Right lobe of liver (tissue), 6 donors: ENCODE measurements at regions not wholly inside any gene's neighbourhood (a gene's known extent, or its start where the extent isn't known, plus 50 kb on each side); places are given as distances from the start of the nearest gene placed in this dataset.

Source experiments
- ATAC-seq, 4 donors: fragments of 200-7000 bp; cut with Tn5 transposase; one replicate each; pipeline ENCODE4 v1.9.1; 2020; ENCODE audit warnings: mild to moderate bottlenecking in 4 of 4, moderate library complexity in 4 of 4
- DNase-seq, 3 donors: peaks; one replicate each; pipeline ENCODE4 v3.0.0-alpha.2; 2020
- H3K27ac ChIP-seq, 3 donors: fragments of 200-600 bp; one replicate each; pipeline ENCODE4 v1.8.0; 2022
- H3K27me3 ChIP-seq, 2 donors: fragments of 200-600 bp; one replicate each; pipeline ENCODE4 v1.8.0; 2022
- H3K36me3 ChIP-seq, 4 donors: fragments of 200-600 bp; sonication (generic) in 1 of 4; one replicate each; pipeline versions ENCODE4 v1.5.1 to v1.8.0; 2017 to 2022; ENCODE audit warnings: control low read depth in 1 of 4
- H3K4me1 ChIP-seq, 4 donors: fragments of 200-600 bp; sonication (generic) in 1 of 4; one replicate each; pipeline versions ENCODE4 v1.5.1 to v1.8.0; 2017 to 2022; ENCODE audit warnings: control low read depth in 1 of 4
- H3K4me3 ChIP-seq, 3 donors: fragments of 200-600 bp; one replicate each; pipeline ENCODE4 v1.8.0; 2022
- H3K9me3 ChIP-seq, 4 donors: fragments of 200-600 bp; sonication (generic) in 1 of 4; one replicate each; pipeline versions ENCODE4 v1.5.1 to v1.8.0; 2017 to 2022; ENCODE audit warnings: control low read depth in 1 of 4
- CTCF ChIP-seq, 4 donors: fragments of 200-600 bp in 3 of 4; fragments of 450-650 bp in 1 of 4; IDR thresholded peaks; one replicate each; pipeline versions ENCODE4 v1.5.1 to v1.8.0; 2016 to 2022; ENCODE audit warnings: antibody characterized with exemption in 4 of 4, mild to moderate bottlenecking in 2 of 4
- POLR2A ChIP-seq: fragments of 450-650 bp; IDR thresholded peaks from one replicate; pipeline ENCODE4 v1.6.1; 2017; ENCODE audit warnings: antibody characterized with exemption, mild to moderate bottlenecking
- WGBS: methylation state at CpG from one replicate; pipeline ENCODE4 v1.1.6; 2018; ENCODE audit warnings: low coverage, low lambda C conversion rate; ENCODE audit not compliant: insufficient coverage; ENCODE audit errors: missing lambda C conversion rate; 5-methylcytosine and 5-hydroxymethylcytosine counted together
- intact Hi-C, 2 donors: fragments of 100-400 bp; cut with DNase I; formaldehyde crosslinking; loops; one replicate each; pipeline versions ENCODE4 v1.11.2 to v1.14.1; 2022
- donor health status: DM: no; HTN: yes; CAD: no.
- donor health status: DM: no; HTN: no; CAD: no.
- donor health status: DM: no; HTN: no; CAD: no.
- donor health status: DM: no; HTN: yes; CAD: no.
- donor health status: DM: no; HTN: yes; CAD: no.

DNA sequence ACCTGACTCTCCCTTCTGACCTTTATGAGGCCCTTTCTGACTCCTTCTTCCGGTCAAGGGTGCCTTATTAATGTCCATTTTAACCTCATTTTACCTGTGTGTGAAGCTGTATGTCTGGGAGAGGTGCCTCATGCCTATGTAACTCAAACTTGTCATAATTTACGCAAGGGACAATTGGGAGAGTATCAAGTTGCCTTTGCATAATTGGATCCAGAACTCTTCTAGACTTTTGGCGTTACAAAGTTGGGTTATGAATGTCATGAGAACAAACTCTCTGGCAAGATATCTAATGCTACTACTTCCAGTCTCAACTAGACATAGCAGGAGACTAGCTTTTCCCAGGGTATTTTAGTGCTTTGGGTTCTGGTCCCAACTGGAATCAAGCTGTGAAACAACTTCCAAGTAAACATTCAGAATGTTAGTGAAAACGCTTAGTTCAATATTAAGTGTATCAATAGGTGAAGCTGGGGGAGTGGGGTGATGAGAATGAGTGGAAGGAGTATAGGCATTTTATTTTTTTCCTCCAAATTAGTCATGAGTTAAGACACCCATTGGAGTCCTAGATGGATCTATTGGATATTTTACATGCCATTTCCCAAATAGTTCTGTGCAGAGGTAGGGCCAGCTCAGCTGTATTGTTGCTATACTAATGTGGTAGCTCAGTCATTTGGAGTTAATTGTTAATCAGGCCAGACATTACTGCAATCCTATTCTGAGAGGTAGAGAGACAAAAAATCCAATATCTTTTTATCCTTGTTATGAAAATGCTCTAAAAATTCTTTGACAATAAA lies 159.9 kb downstream of the TFAP2B start:
- DNase-seq: no peak
- intact Hi-C loops: no loop called here
- no peaks in the 10 kb centered on the region for H3K4me1 ChIP-seq
- WGBS: 61% methylated on average over 4 of the region's 4 CpGs
- no peak for TF ChIP-seq POLR2A
- TF ChIP-seq CTCF (IDR thresholded peaks at IDR 0.05): no peak
- no peaks in the 10 kb centered on the region for H3K9me3 ChIP-seq
- no peaks in the 10 kb centered on the region for H3K27me3 ChIP-seq
- H3K36me3 ChIP-seq: no peaks in the 10 kb centered on the region
- ATAC-seq: no peak
- H3K4me3 ChIP-seq: no peak overlapping the region
- no peak overlapping the region for H3K27ac ChIP-seq

- Histone ChIP-seq H3K4me3 (no peak overlapping the region), H3K27ac (no peak overlapping the region), H3K9me3 (no peaks in the 10 kb centered on the region), H3K27me3 (no peaks in the 10 kb centered on the region), H3K36me3 (no peaks in the 10 kb centered on the region), H3K4me1 (no peaks in the 10 kb centered on the region)
- intact Hi-C loops: no loop called here
- ATAC-seq: no peak
- TF ChIP-seq POLR2A: no peak
- no peak for TF ChIP-seq CTCF (IDR thresholded peaks at IDR 0.05)
- WGBS: 41% methylated on average over 2 of the region's 2 CpGs
- DNase-seq: no peak
These were observed 160.5 kb downstream of the TFAP2B start for GRCh38 chr6:50979171-50979525.

GRCh38 chr6:50984135-50984534 lies 165.5 kb downstream of the TFAP2B start:
- Histone ChIP-seq H3K4me3 (no peak overlapping the region), H3K36me3 (no peaks in the 10 kb centered on the region), H3K9me3 (no peaks in the 10 kb centered on the region), H3K27me3 (no peaks in the 10 kb centered on the region), H3K27ac (no peak overlapping the region), H3K4me1 (no peaks in the 10 kb centered on the region)
- WGBS: 60% methylated on average over 3 of the region's 3 CpGs
- intact Hi-C loops: no loop called here
- DNase-seq: no peak
- no peak for TF ChIP-seq CTCF (IDR thresholded peaks at IDR 0.05)
- TF ChIP-seq POLR2A: no peak
- no peak for ATAC-seq

GRCh38 chr6:50986319-50986718 lies 167.6 kb downstream of the TFAP2B start:
- Histone ChIP-seq H3K4me3 (no peak overlapping the region), H3K27ac (no peak overlapping the region), H3K4me1 (no peaks in the 10 kb centered on the region), H3K27me3 (no peaks in the 10 kb centered on the region), H3K36me3 (no peaks in the 10 kb centered on the region), H3K9me3 (no peaks in the 10 kb centered on the region)
- intact Hi-C loops: no loop called here
- ATAC-seq: no peak
- no peak for TF ChIP-seq POLR2A
- TF ChIP-seq CTCF (IDR thresholded peaks at IDR 0.05): no peak
- DNase-seq: no peak

DNA sequence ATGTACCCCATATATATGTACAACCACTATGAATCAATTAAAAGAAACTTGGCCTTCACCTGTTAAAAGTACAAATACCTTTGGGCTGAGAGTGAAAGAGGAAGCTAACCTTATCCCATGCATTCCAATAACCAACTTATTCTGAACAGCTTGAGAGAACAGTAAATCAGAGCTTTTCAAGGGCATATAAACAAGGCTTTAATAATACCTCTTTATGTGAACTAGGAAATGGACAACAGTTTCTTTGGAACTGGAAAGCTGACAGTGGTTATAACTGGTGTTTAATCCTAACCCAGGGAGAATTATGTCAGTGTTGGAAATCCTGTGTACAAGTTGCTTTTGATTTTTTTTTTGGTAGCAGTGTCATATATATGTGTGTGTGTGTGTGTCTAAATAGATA lies 170.5 kb downstream of the TFAP2B start:
- Histone ChIP-seq H3K9me3 (no peaks in the 10 kb centered on the region), H3K27me3 (no peaks in the 10 kb centered on the region), H3K27ac (no peak overlapping the region), H3K4me1 (no peaks in the 10 kb centered on the region), H3K4me3 (no peak overlapping the region), H3K36me3 (no peaks in the 10 kb centered on the region)
- no peak for DNase-seq
- intact Hi-C loops: no loop called here
- no peak for ATAC-seq
- TF ChIP-seq CTCF (IDR thresholded peaks at IDR 0.05) (no peak), POLR2A (no peak)
